ENCODE measurements at regions not wholly inside any gene's neighbourhood (a gene's known extent, or its start where the extent isn't known, plus 50 kb on each side); places are given as distances from the start of the nearest gene placed in this dataset.

GRCh38 chr11:70915158-70915985 is 337.0 kb downstream of the SHANK2 start:
- DNase-seq, result no peak

- DNase-seq, result no peak
Observed at GRCh38 chr11:70916351-70916750, 336.0 kb downstream of the SHANK2 start.

- DNase-seq, result no peak
Observed at GRCh38 chr11:70918242-70918641, 334.1 kb downstream of the SHANK2 start.

GRCh38 chr11:70921804-70922203 is 330.6 kb downstream of the SHANK2 start:
- no peak for DNase-seq

GRCh38 chr11:70924108-70924507 is 328.3 kb downstream of the SHANK2 start:
- DNase-seq, result no peak

GRCh38 chr11:70925238-70925637 is 327.1 kb downstream of the SHANK2 start:
- DNase-seq, result no peak

GRCh38 chr11:70926543-70927201 is 325.7 kb downstream of the SHANK2 start:
- no peak for DNase-seq

- no peak for DNase-seq
Observed at GRCh38 chr11:70928854-70929598, 323.4 kb downstream of the SHANK2 start.

- no peak for DNase-seq
Observed at GRCh38 chr11:70930215-70930614, 322.2 kb downstream of the SHANK2 start.

GRCh38 chr11:70931430-70931829 is 320.9 kb downstream of the SHANK2 start:
- no peak for DNase-seq

GRCh38 chr11:70933981-70934583 is 318.3 kb downstream of the SHANK2 start:
- DNase-seq, result no peak

- DNase-seq, result no peak
Observed at GRCh38 chr11:70935006-70935768, 317.2 kb downstream of the SHANK2 start.

GRCh38 chr11:70942593-70942992 is 309.8 kb downstream of the SHANK2 start:
- no peak for DNase-seq

- no peak for DNase-seq
Observed at GRCh38 chr11:70944141-70944540, 308.2 kb downstream of the SHANK2 start.

- no peak for DNase-seq
Observed at GRCh38 chr11:70944636-70945035, 307.7 kb downstream of the SHANK2 start.

- DNase-seq, result no peak
Observed at GRCh38 chr11:70948398-70948797, 304.0 kb downstream of the SHANK2 start.

GRCh38 chr11:70948855-70949531 is 303.4 kb downstream of the SHANK2 start:
- DNase-seq, result no peak

GRCh38 chr11:70951139-70951804 is 301.1 kb downstream of the SHANK2 start:
- DNase-seq, result no peak

- DNase-seq, result no peak
Observed at GRCh38 chr11:70952191-70952590, 300.2 kb downstream of the SHANK2 start.

GRCh38 chr11:70953720-70954119 is 298.7 kb downstream of the SHANK2 start:
- no peak for DNase-seq

GRCh38 chr11:70954471-70954870 is 297.9 kb downstream of the SHANK2 start:
- no peak for DNase-seq

All from inflammatory macrophage treated with lipopolysaccharide for 4 hours (primary cell).